ENCODE measurements at regions not wholly inside any gene's neighbourhood (a gene's known extent, or its start where the extent isn't known, plus 50 kb on each side); places are given as distances from the start of the nearest gene placed in this dataset.

DNA sequence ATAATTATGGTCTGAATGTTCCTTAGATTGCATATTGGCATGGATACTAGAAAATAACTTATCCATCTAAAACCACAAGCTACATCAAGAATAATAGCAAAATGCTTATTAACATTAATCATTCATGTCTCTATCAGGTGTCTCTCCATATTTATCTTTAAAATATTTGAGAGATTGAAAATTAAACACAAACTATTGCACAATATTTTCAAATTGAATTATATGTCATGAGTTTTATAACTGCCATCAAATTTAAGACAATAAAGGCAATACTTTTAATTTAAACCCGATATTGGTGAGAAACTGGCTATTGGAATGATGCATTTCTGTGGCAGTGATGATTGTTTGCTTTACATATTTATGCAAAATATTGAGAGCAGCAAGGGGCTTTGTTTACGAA lies 1506.8 kb upstream of the B3GALT2 start:
- no peaks in the 10 kb centered on the region for H3K4me1 ChIP-seq (ENCODE audit: insufficient read depth)
- no peak overlapping the region for H2AFZ ChIP-seq
- no peaks in the 10 kb centered on the region for H3K27me3 ChIP-seq
- no peaks in the 10 kb centered on the region for H3K79me2 ChIP-seq
- no peak for DNase-seq (ENCODE audit: low spot score)
- H3K9me3 ChIP-seq (ENCODE audit: low read depth), result no peaks in the 10 kb centered on the region
- 75% methylated on average over 2 of the region's 2 CpGs for WGBS (ENCODE audit: low lambda C conversion rate, missing lambda C conversion rate)
- H4K20me1 ChIP-seq (ENCODE audit: insufficient read depth, poor library complexity, severe bottlenecking), result no peaks in the 10 kb centered on the region
- H3K36me3 ChIP-seq (replicated peaks; ENCODE audit: insufficient read depth, low read depth), result no peaks in the 10 kb centered on the region
- H3K4me3 ChIP-seq, result no peak overlapping the region
- TF ChIP-seq EZH2 (IDR thresholded peaks at IDR 0.05; ENCODE audit: borderline replicate concordance) (no peak), EZH2phosphoT487 (IDR thresholded peaks at IDR 0.05; ENCODE audit: low read depth, severe bottlenecking, unreplicated experiment) (no peak)
- TF ChIP-seq, protein P1, sequence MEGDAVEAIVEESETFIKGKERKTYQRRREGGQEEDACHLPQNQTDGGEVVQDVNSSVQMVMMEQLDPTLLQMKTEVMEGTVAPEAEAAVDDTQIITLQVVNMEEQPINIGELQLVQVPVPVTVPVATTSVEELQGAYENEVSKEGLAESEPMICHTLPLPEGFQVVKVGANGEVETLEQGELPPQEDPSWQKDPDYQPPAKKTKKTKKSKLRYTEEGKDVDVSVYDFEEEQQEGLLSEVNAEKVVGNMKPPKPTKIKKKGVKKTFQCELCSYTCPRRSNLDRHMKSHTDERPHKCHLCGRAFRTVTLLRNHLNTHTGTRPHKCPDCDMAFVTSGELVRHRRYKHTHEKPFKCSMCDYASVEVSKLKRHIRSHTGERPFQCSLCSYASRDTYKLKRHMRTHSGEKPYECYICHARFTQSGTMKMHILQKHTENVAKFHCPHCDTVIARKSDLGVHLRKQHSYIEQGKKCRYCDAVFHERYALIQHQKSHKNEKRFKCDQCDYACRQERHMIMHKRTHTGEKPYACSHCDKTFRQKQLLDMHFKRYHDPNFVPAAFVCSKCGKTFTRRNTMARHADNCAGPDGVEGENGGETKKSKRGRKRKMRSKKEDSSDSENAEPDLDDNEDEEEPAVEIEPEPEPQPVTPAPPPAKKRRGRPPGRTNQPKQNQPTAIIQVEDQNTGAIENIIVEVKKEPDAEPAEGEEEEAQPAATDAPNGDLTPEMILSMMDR (IDR thresholded peaks at IDR 0.05; ENCODE audit: poor library complexity), result no peak
- H3K9me2 ChIP-seq (replicated peaks; ENCODE audit: insufficient read depth), result no peaks in the 10 kb centered on the region
- no peak overlapping the region for H3K27ac ChIP-seq
- no peak overlapping the region for H3K4me2 ChIP-seq

DNA sequence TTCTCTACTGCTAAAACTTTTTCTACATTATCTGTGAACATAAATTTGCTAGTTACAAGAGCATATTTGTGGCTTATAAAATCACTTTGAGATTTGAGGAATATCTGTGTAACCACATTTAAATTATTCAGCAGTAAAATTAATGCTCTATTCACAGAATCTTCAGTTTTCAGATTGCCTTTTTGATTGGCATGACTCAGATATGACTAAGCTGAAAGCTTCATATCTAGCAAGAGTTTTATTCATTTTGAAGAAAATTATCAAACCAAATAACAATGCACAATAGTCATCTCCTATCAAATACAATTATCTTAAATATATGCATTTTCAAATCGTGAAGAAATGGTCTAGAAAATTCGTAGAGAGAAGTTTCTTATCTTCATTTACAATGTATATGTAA lies 1498.2 kb upstream of the B3GALT2 start:
- H4K20me1 ChIP-seq (ENCODE audit: insufficient read depth, poor library complexity, severe bottlenecking), result no peaks in the 10 kb centered on the region
- H3K79me2 ChIP-seq, result no peaks in the 10 kb centered on the region
- H3K9me2 ChIP-seq (replicated peaks; ENCODE audit: insufficient read depth), result no peaks in the 10 kb centered on the region
- no peak overlapping the region for H3K27ac ChIP-seq
- no peak for DNase-seq (ENCODE audit: low spot score)
- TF ChIP-seq, protein P1 (IDR thresholded peaks at IDR 0.05; ENCODE audit: poor library complexity), result no peak
- TF ChIP-seq EZH2phosphoT487 (IDR thresholded peaks at IDR 0.05; ENCODE audit: low read depth, severe bottlenecking, unreplicated experiment) (no peak), EZH2 (IDR thresholded peaks at IDR 0.05; ENCODE audit: borderline replicate concordance) (no peak)
- no peaks in the 10 kb centered on the region for H3K9me3 ChIP-seq (ENCODE audit: low read depth)
- no peak overlapping the region for H3K4me3 ChIP-seq
- no peaks in the 10 kb centered on the region for H3K4me1 ChIP-seq (ENCODE audit: insufficient read depth)
- 73% methylated on average over 2 of the region's 2 CpGs for WGBS (ENCODE audit: low lambda C conversion rate, missing lambda C conversion rate)
- H3K36me3 ChIP-seq (replicated peaks; ENCODE audit: insufficient read depth, low read depth), result no peaks in the 10 kb centered on the region
- no peaks in the 10 kb centered on the region for H3K27me3 ChIP-seq
- H3K4me2 ChIP-seq, result no peak overlapping the region
- H2AFZ ChIP-seq, result no peak overlapping the region

DNA sequence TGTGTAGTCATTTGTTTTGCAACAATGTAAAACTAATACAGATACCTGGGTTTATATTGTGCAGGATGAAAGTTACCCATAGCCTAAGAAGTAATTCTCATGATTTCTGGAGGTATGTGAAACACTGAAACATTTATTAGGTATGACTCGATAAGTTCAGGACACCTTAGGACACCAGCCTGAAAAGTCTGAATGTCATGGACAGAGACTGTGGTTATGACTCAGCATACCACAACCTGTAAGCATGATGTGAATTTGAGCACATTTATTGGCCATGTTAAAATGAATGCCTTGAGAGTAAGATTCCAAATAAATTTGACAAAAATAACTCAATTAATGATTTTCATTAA lies 1471.7 kb upstream of the B3GALT2 start:
- 97% methylated on average over 1 of the region's 1 CpG for WGBS (ENCODE audit: low lambda C conversion rate, missing lambda C conversion rate)
- Histone ChIP-seq H2AFZ (no peak overlapping the region), H3K9me3 (ENCODE audit: low read depth) (no peaks in the 10 kb centered on the region), H3K4me1 (ENCODE audit: insufficient read depth) (no peaks in the 10 kb centered on the region), H3K4me2 (no peak overlapping the region), H4K20me1 (ENCODE audit: insufficient read depth, poor library complexity, severe bottlenecking) (no peaks in the 10 kb centered on the region), H3K4me3 (no peak overlapping the region), H3K27ac (no peak overlapping the region), H3K79me2 (no peaks in the 10 kb centered on the region), H3K27me3 (no peaks in the 10 kb centered on the region), H3K36me3 (replicated peaks; ENCODE audit: insufficient read depth, low read depth) (no peaks in the 10 kb centered on the region), H3K9me2 (replicated peaks; ENCODE audit: insufficient read depth) (no peaks in the 10 kb centered on the region)
- DNase-seq (ENCODE audit: low spot score), result no peak
- TF ChIP-seq EZH2 (IDR thresholded peaks at IDR 0.05; ENCODE audit: borderline replicate concordance), result no peak
- no peak for TF ChIP-seq EZH2phosphoT487 (IDR thresholded peaks at IDR 0.05; ENCODE audit: low read depth, severe bottlenecking, unreplicated experiment)
- TF ChIP-seq, protein P1 (IDR thresholded peaks at IDR 0.05; ENCODE audit: poor library complexity), result no peak

DNA sequence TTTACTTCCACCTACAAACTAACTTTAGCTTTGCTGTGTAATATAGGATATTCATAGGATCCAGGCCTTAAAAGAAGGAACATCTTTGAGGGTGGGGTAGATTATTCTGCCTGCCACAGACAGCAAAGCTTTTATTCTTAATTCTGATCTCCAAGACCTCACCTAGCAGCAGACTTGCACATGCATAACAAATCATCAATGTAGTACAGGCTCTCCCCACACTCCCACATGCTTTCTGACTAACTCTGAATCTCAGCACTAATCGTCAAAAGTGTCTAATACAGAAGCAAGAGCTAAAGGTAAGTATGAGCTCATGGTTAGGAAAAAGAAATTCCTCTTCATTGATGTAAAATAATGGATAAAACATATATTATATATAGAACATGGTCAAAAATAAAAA lies 1468.5 kb upstream of the B3GALT2 start:
- Histone ChIP-seq H3K4me3 (no peak overlapping the region), H2AFZ (no peak overlapping the region), H3K36me3 (replicated peaks; ENCODE audit: insufficient read depth, low read depth) (no peaks in the 10 kb centered on the region), H4K20me1 (ENCODE audit: insufficient read depth, poor library complexity, severe bottlenecking) (no peaks in the 10 kb centered on the region), H3K9me2 (replicated peaks; ENCODE audit: insufficient read depth) (no peaks in the 10 kb centered on the region), H3K4me1 (ENCODE audit: insufficient read depth) (no peaks in the 10 kb centered on the region), H3K79me2 (no peaks in the 10 kb centered on the region), H3K4me2 (no peak overlapping the region), H3K27ac (no peak overlapping the region), H3K27me3 (no peaks in the 10 kb centered on the region), H3K9me3 (ENCODE audit: low read depth) (no peaks in the 10 kb centered on the region)
- DNase-seq (ENCODE audit: low spot score), result no peak
- TF ChIP-seq EZH2 (IDR thresholded peaks at IDR 0.05; ENCODE audit: borderline replicate concordance), result no peak
- no peak for TF ChIP-seq EZH2phosphoT487 (IDR thresholded peaks at IDR 0.05; ENCODE audit: low read depth, severe bottlenecking, unreplicated experiment)
- TF ChIP-seq, protein P1 (IDR thresholded peaks at IDR 0.05; ENCODE audit: poor library complexity), result no peak
- 84% methylated on average over 1 of the region's 1 CpG for WGBS (ENCODE audit: low lambda C conversion rate, missing lambda C conversion rate)
